ENCODE measurements at regions not wholly inside any gene's neighbourhood (a gene's known extent, or its start where the extent isn't known, plus 50 kb on each side); places are given as distances from the start of the nearest gene placed in this dataset.
"Not testable (repeated sequence)": the region's sequence is repeated elsewhere in the genome, so short reads cannot be mapped to it uniquely, and the experiment has no call there.

DNA sequence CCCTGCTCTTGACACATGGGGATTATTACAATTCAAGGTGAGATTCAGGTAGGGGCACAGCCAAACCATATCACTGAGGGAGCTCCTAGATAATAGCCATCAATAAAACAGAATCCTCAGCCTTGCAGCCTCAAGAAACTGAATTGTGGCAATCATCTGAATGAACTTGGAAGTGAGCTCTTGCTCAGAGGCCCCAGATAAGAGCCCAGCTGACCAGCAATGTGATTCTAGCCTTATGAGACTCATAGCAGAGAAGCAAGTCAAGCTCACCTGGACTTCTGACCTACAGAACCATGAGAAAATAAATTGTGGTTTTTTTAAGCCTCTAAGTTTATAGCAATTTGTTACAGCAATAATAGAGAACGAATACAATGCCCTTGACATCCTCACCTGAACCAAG is 302.5 kb downstream of the LTN1 start:
- no peaks in the 10 kb centered on the region for H3K4me1 ChIP-seq (ENCODE audit: insufficient read depth)
- H2AFZ ChIP-seq = no peak overlapping the region
- no peaks in the 10 kb centered on the region for H3K36me3 ChIP-seq (ENCODE audit: low read depth)
- H3K27me3 ChIP-seq (replicated peaks; ENCODE audit: insufficient read depth) = no peaks in the 10 kb centered on the region
- H3K9me3 ChIP-seq (ENCODE audit: low read depth) = no peaks in the 10 kb centered on the region
- 74 to 82% methylated on average over 1 of the region's 1 CpG for WGBS, 2 experiments (ENCODE audit: low coverage in 1 of 2, low lambda C conversion rate in 2 of 2, missing lambda C conversion rate in 2 of 2)
- H3K4me2 ChIP-seq (ENCODE audit: unreplicated experiment) = no peak overlapping the region
- H3F3A ChIP-seq (ENCODE audit: insufficient read depth) = no peaks in the 10 kb centered on the region
- no peak for DNase-seq
- H4K20me1 ChIP-seq (ENCODE audit: insufficient read depth) = no peaks in the 10 kb centered on the region
- in situ Hi-C loops (cut with MboI) = no loop called here
- no peaks in the 10 kb centered on the region for H3K79me2 ChIP-seq (ENCODE audit: insufficient read depth)
- no peak overlapping the region for H3K27ac ChIP-seq
- no peak for TF ChIP-seq EZH2 (IDR thresholded peaks at IDR 0.05; ENCODE audit: insufficient read depth, poor library complexity, severe bottlenecking)
- no peak for TF ChIP-seq EZH2phosphoT487 (IDR thresholded peaks at IDR 0.05; ENCODE audit: insufficient read depth, low read depth)
- no peaks in the 10 kb centered on the region for H3K9me2 ChIP-seq (ENCODE audit: insufficient read depth)
- H3K9ac ChIP-seq = no peak overlapping the region
- H3K4me3 ChIP-seq = no peak overlapping the region

DNA sequence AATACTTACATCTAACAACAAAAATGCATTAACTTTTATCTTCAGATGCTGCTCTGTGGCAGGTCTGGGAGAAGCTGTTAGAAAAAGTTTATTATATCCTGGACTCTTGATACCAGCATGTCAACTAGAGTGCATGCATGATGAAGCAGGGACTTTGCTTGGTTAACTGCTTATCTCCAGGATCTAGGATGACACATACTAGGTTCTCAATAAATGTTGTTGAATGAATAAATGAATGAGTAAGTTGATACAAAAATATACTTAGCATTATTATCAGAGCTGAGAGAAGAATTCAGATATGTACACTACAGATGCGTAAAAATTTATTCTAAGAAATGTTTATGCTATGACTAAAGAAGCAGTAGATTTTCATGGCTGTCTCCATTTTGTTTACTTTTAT is 304.3 kb downstream of the LTN1 start:
- in situ Hi-C loops (cut with MboI) = no loop called here
- Histone ChIP-seq H4K20me1 (ENCODE audit: insufficient read depth) (no peaks in the 10 kb centered on the region), H3K4me2 (ENCODE audit: unreplicated experiment) (no peak overlapping the region), H3K4me3 (no peak overlapping the region), H3F3A (ENCODE audit: insufficient read depth) (0 out of 2 replicates have a peak, but pooled peaks cover 6% of the 10 kb centered on the region), H3K79me2 (ENCODE audit: insufficient read depth) (no peaks in the 10 kb centered on the region), H3K9me2 (ENCODE audit: insufficient read depth) (no peaks in the 10 kb centered on the region), H3K9ac (no peak overlapping the region), H3K27me3 (replicated peaks; ENCODE audit: insufficient read depth) (no peaks in the 10 kb centered on the region), H3K36me3 (ENCODE audit: low read depth) (no peaks in the 10 kb centered on the region), H3K27ac (no peak overlapping the region), H3K4me1 (ENCODE audit: insufficient read depth) (peaks cover 8% of the 10 kb centered on the region), H3K9me3 (ENCODE audit: low read depth) (no peaks in the 10 kb centered on the region), H2AFZ (no peak overlapping the region)
- TF ChIP-seq EZH2phosphoT487 (IDR thresholded peaks at IDR 0.05; ENCODE audit: insufficient read depth, low read depth) (no peak), EZH2 (IDR thresholded peaks at IDR 0.05; ENCODE audit: insufficient read depth, poor library complexity, severe bottlenecking) (no peak)
- peak; percentile 18 for DNase-seq
- WGBS, 2 experiments (ENCODE audit: low coverage in 1 of 2, low lambda C conversion rate in 2 of 2, missing lambda C conversion rate in 2 of 2) = 86 to 93% methylated on average over 1 of the region's 1 CpG

DNA sequence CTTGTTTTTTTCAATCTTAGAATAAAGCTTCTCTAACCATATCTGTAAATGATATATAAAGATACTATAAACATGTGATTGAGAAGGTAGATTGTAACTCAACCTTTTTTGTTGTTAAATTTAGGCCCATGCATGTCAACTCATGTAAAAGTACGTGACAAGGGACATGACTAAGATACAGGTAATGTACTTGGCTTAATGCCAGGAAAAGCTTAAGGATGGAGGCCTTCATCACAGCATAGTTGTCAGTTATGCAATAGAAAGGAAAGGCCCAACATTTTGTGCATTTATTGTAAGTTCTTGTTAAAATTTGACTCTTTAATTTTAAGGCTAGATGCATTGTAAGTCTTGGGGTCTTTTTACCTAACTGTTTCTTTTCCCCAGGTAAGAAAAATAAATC is 305.1 kb downstream of the LTN1 start:
- no peak overlapping the region for H2AFZ ChIP-seq
- no peaks in the 10 kb centered on the region for H3K9me2 ChIP-seq (ENCODE audit: insufficient read depth)
- no peaks in the 10 kb centered on the region for H3K79me2 ChIP-seq (ENCODE audit: insufficient read depth)
- no peaks in the 10 kb centered on the region for H3K27me3 ChIP-seq (replicated peaks; ENCODE audit: insufficient read depth)
- H3K9me3 ChIP-seq (ENCODE audit: low read depth) = no peaks in the 10 kb centered on the region
- in situ Hi-C loops (cut with MboI) = no loop called here
- WGBS, 2 experiments (ENCODE audit: low coverage in 1 of 2, low lambda C conversion rate in 2 of 2, missing lambda C conversion rate in 2 of 2) = 65 to 69% methylated on average over 1 of the region's 1 CpG
- H3K4me3 ChIP-seq = no peak overlapping the region
- no peaks in the 10 kb centered on the region for H3K36me3 ChIP-seq (ENCODE audit: low read depth)
- TF ChIP-seq EZH2 (IDR thresholded peaks at IDR 0.05; ENCODE audit: insufficient read depth, poor library complexity, severe bottlenecking) (no peak), EZH2phosphoT487 (IDR thresholded peaks at IDR 0.05; ENCODE audit: insufficient read depth, low read depth) (no peak)
- H3K4me1 ChIP-seq (ENCODE audit: insufficient read depth) = peaks cover 8% of the 10 kb centered on the region
- no peaks in the 10 kb centered on the region for H4K20me1 ChIP-seq (ENCODE audit: insufficient read depth)
- H3K9ac ChIP-seq = no peak overlapping the region
- no peak overlapping the region for H3K27ac ChIP-seq
- H3K4me2 ChIP-seq (ENCODE audit: unreplicated experiment) = no peak overlapping the region
- no peak for DNase-seq
- H3F3A ChIP-seq (ENCODE audit: insufficient read depth) = 0 out of 2 replicates have a peak, but pooled peaks cover 6% of the 10 kb centered on the region

DNA sequence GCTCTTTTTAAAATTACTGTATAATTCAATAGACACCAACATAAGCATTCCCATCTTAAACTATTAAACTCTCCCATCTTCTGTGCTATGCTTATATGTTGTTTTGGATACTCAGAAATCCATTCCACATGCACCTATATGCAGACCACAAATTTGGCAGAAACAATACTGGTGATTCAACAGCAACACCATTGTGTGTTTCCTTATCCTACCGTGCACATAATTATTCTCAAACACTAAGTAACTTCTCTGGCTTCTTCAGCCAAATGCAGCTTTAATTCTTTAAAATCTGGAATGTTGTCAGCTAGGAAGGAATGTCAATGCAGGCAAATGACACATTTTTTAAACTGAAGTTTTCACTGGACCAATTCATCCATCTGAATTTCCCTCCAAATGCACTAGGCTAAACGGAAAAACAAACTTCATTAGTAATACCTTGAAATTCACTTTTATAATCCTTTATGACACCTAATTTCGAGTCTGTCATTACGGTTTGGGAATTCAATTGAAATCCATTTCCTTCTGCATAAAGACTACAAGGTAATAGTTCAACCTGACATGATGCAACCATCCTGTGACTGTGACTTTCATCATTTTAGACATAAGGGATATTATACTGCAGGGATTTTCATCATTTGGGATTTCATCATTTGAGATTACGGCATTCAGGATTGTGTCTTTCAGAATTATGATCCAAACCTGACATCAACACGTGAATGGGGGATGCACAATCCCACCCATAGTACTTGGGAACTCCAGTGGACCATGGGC is 308.5 kb downstream of the LTN1 start:
- H3K27ac ChIP-seq = no peak overlapping the region
- H4K20me1 ChIP-seq (ENCODE audit: insufficient read depth) = no peaks in the 10 kb centered on the region
- in situ Hi-C loops (cut with MboI) = no loop called here
- H3K27me3 ChIP-seq (replicated peaks; ENCODE audit: insufficient read depth) = no peaks in the 10 kb centered on the region
- H3F3A ChIP-seq (ENCODE audit: insufficient read depth) = 0 out of 2 replicates have a peak, but pooled peaks cover 6% of the 10 kb centered on the region
- no peak overlapping the region for H3K4me2 ChIP-seq (ENCODE audit: unreplicated experiment)
- H3K79me2 ChIP-seq (ENCODE audit: insufficient read depth) = no peaks in the 10 kb centered on the region
- no peak overlapping the region for H3K4me3 ChIP-seq
- no peaks in the 10 kb centered on the region for H3K9me2 ChIP-seq (ENCODE audit: insufficient read depth)
- no peaks in the 10 kb centered on the region for H3K9me3 ChIP-seq (ENCODE audit: low read depth)
- H3K4me1 ChIP-seq (ENCODE audit: insufficient read depth) = peaks cover 8% of the 10 kb centered on the region
- no peaks in the 10 kb centered on the region for H3K36me3 ChIP-seq (ENCODE audit: low read depth)
- WGBS, 2 experiments (ENCODE audit: low coverage in 1 of 2, low lambda C conversion rate in 2 of 2, missing lambda C conversion rate in 2 of 2) = 66 to 68% methylated on average over 6 of the region's 6 CpGs
- no peak overlapping the region for H3K9ac ChIP-seq
- peak; percentile 24 for DNase-seq
- H2AFZ ChIP-seq = no peak overlapping the region
- TF ChIP-seq EZH2phosphoT487 (IDR thresholded peaks at IDR 0.05; ENCODE audit: insufficient read depth, low read depth) (no peak), EZH2 (IDR thresholded peaks at IDR 0.05; ENCODE audit: insufficient read depth, poor library complexity, severe bottlenecking) (no peak)

DNA sequence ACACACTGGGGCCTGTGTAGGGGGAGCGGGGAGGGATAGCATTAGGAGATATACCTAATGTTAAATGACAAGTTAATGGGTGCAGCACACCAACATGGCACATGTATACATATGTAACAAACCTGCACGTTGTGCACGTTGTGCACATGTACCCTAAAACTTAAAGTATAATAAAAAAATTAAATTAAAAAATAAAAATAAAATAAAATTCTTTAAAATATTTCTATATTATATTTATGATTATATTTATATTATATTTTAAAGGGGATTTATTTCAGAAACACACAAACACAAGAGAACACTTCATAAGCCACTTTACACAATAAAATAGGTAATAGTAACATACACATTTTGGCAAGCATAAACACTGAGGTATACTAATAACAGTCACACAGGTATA is 309.8 kb downstream of the LTN1 start:
- not testable (repeated sequence) for DNase-seq; H3K4me2 ChIP-seq (ENCODE audit: unreplicated experiment)
- WGBS, 2 experiments (ENCODE audit: low coverage in 1 of 2, low lambda C conversion rate in 2 of 2, missing lambda C conversion rate in 2 of 2) = 82 to 93% methylated on average over 3 of the region's 3 CpGs

DNA sequence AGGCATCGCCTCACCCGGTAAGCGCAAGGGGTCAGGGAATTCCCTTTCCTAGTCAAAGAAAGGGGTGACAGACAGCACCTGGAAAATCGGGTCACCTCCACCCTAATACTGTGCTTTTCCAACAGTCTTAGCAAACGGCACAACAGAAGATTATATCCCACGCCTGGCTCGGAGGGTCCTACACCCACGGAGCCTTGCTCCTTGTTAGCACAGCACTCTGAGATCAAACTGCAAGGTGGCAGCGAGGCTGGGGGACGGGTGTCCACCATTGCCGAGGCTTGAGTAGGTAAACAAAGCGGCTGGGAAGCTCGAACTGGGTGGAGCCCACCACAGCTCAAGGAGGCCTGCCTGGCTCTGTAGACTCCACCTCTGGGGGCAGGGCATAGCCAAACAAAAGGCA is 315.6 kb downstream of the LTN1 start:
- H3K4me2 ChIP-seq (ENCODE audit: unreplicated experiment); H3K4me3 ChIP-seq; H3K9me3 ChIP-seq (ENCODE audit: low read depth); H3K36me3 ChIP-seq (ENCODE audit: low read depth); H3K27me3 ChIP-seq (replicated peaks; ENCODE audit: insufficient read depth); H3K79me2 ChIP-seq (ENCODE audit: insufficient read depth); H4K20me1 ChIP-seq (ENCODE audit: insufficient read depth); in situ Hi-C loops (cut with MboI); H3K9ac ChIP-seq; H3K9me2 ChIP-seq (ENCODE audit: insufficient read depth); H3K27ac ChIP-seq; DNase-seq; H2AFZ ChIP-seq: not testable (repeated sequence)
- Histone ChIP-seq H3F3A (ENCODE audit: insufficient read depth) (0 out of 2 replicates have a peak, but pooled peaks cover 15% of the 10 kb centered on the region), H3K4me1 (ENCODE audit: insufficient read depth) (peaks cover 18% of the 10 kb centered on the region)
- WGBS, 2 experiments (ENCODE audit: low coverage in 1 of 2, low lambda C conversion rate in 2 of 2, missing lambda C conversion rate in 2 of 2) = 84 to 89% methylated on average over 9 to 13 of the region's 13 CpGs

More for the DNA sequence above, 309.8 kb downstream of the LTN1 start:
- H3K79me2 ChIP-seq (ENCODE audit: insufficient read depth); H3K4me3 ChIP-seq; H3K9ac ChIP-seq; H3K27me3 ChIP-seq (replicated peaks; ENCODE audit: insufficient read depth); H4K20me1 ChIP-seq (ENCODE audit: insufficient read depth); H3K4me1 ChIP-seq (ENCODE audit: insufficient read depth); H3K9me2 ChIP-seq (ENCODE audit: insufficient read depth); in situ Hi-C loops (cut with MboI); H3K9me3 ChIP-seq (ENCODE audit: low read depth); H2AFZ ChIP-seq; H3F3A ChIP-seq (ENCODE audit: insufficient read depth); H3K27ac ChIP-seq; H3K36me3 ChIP-seq (ENCODE audit: low read depth): not testable (repeated sequence)

Data from GM23248 (cell line).